ENCODE measurements at regions not wholly inside any gene's neighbourhood (a gene's known extent, or its start where the extent isn't known, plus 50 kb on each side); places are given as distances from the start of the nearest gene placed in this dataset.

DNA sequence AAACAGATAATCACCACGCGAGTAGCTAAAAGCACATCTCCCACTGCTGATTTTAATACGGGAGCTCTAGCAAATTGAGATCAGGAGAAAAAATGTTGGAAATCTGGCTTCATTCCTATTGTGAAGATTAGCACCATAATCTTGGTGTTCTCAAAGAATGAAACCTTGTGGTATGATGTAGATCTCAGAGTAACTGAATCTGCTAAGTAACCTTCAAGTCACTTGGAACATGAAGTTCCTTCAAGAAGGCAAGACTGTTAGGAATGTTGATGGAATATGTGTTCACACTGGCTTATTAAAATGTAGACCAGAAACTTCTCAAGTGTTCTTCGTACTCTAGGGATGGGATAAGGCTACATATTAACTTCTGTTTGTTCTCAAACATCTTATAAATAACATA, 117.4 kb upstream of the CHRM3 start:
- TF ChIP-seq SAFB (IDR thresholded peaks at IDR 0.05; ENCODE audit: borderline replicate concordance, low read depth, low read length) (no peak), POLR2AphosphoS5 (IDR thresholded peaks at IDR 0.05; ENCODE audit: control insufficient read depth, insufficient read depth, low read depth, low read length) (no peak), ESRRA (IDR thresholded peaks at IDR 0.05; ENCODE audit: borderline replicate concordance, low read depth) (no peak), KAT7 (CRISPR knock-in tag; IDR thresholded peaks at IDR 0.05; ENCODE audit: borderline replicate concordance) (no peak), NFATC3 (IDR thresholded peaks at IDR 0.05) (no peak), NFXL1 (CRISPR knock-in tag; IDR thresholded peaks at IDR 0.05) (no peak), EP400 (IDR thresholded peaks at IDR 0.05) (no peak), EP300 (IDR thresholded peaks at IDR 0.05; ENCODE audit: low read length) (no peak), ZNF143 (CRISPR knock-in tag; IDR thresholded peaks at IDR 0.05) (no peak), FOXA1 (IDR thresholded peaks at IDR 0.05; ENCODE audit: borderline replicate concordance) (no peak)
- TF ChIP-seq, protein P1, sequence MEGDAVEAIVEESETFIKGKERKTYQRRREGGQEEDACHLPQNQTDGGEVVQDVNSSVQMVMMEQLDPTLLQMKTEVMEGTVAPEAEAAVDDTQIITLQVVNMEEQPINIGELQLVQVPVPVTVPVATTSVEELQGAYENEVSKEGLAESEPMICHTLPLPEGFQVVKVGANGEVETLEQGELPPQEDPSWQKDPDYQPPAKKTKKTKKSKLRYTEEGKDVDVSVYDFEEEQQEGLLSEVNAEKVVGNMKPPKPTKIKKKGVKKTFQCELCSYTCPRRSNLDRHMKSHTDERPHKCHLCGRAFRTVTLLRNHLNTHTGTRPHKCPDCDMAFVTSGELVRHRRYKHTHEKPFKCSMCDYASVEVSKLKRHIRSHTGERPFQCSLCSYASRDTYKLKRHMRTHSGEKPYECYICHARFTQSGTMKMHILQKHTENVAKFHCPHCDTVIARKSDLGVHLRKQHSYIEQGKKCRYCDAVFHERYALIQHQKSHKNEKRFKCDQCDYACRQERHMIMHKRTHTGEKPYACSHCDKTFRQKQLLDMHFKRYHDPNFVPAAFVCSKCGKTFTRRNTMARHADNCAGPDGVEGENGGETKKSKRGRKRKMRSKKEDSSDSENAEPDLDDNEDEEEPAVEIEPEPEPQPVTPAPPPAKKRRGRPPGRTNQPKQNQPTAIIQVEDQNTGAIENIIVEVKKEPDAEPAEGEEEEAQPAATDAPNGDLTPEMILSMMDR (IDR thresholded peaks at IDR 0.05 in 2 of 3, conservative IDR thresholded peaks at IDR 0.05 in 1 of 3; ENCODE audit: insufficient read depth in 2 of 3, low read depth in 1 of 3, low read length in 3 of 3) = no peak
- TF ChIP-seq, protein P2, sequence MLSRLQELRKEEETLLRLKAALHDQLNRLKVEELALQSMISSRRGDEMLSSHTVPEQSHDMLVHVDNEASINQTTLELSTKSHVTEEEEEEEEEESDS (CRISPR knock-in tag; IDR thresholded peaks at IDR 0.05) = no peak
- TF ChIP-seq, protein P3, sequence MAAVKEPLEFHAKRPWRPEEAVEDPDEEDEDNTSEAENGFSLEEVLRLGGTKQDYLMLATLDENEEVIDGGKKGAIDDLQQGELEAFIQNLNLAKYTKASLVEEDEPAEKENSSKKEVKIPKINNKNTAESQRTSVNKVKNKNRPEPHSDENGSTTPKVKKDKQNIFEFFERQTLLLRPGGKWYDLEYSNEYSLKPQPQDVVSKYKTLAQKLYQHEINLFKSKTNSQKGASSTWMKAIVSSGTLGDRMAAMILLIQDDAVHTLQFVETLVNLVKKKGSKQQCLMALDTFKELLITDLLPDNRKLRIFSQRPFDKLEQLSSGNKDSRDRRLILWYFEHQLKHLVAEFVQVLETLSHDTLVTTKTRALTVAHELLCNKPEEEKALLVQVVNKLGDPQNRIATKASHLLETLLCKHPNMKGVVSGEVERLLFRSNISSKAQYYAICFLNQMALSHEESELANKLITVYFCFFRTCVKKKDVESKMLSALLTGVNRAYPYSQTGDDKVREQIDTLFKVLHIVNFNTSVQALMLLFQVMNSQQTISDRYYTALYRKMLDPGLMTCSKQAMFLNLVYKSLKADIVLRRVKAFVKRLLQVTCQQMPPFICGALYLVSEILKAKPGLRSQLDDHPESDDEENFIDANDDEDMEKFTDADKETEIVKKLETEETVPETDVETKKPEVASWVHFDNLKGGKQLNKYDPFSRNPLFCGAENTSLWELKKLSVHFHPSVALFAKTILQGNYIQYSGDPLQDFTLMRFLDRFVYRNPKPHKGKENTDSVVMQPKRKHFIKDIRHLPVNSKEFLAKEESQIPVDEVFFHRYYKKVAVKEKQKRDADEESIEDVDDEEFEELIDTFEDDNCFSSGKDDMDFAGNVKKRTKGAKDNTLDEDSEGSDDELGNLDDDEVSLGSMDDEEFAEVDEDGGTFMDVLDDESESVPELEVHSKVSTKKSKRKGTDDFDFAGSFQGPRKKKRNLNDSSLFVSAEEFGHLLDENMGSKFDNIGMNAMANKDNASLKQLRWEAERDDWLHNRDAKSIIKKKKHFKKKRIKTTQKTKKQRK (IDR thresholded peaks at IDR 0.05; ENCODE audit: borderline replicate concordance, low read depth, low read length) = no peak

Data from K562 (cell line).